LNCAP (cell line): ENCODE measurements at regions not wholly inside any gene's neighbourhood (a gene's known extent, or its start where the extent isn't known, plus 50 kb on each side); places are given as distances from the start of the nearest gene placed in this dataset.

ENCODE experiments used
- CTCF ChIP-seq: fragments of 450-650 bp; IDR thresholded peaks from 2 replicates; pipeline ENCODE4 v1.5.1; 2017; ENCODE audit warnings: mild to moderate bottlenecking

DNA sequence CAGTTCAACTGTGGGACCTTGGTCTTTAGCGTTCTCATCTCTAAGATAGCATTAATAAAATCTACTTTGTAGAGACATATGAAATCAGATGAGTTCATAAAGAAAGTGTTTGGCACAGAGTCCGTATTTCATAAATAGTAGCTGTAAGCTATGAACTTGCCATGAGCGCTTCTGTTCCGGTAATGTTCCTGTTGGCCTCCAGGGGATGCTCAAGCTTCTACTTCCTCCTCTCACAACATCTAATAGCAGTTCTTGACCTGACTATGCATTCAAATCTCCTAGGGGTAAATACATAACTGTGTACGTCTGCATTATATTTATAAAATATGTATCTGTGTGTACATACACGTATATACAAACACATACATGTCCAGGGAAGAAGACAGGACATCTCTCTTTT is 288.2 kb upstream of the TMPO start:
- TF ChIP-seq CTCF = peak; percentile 60

DNA sequence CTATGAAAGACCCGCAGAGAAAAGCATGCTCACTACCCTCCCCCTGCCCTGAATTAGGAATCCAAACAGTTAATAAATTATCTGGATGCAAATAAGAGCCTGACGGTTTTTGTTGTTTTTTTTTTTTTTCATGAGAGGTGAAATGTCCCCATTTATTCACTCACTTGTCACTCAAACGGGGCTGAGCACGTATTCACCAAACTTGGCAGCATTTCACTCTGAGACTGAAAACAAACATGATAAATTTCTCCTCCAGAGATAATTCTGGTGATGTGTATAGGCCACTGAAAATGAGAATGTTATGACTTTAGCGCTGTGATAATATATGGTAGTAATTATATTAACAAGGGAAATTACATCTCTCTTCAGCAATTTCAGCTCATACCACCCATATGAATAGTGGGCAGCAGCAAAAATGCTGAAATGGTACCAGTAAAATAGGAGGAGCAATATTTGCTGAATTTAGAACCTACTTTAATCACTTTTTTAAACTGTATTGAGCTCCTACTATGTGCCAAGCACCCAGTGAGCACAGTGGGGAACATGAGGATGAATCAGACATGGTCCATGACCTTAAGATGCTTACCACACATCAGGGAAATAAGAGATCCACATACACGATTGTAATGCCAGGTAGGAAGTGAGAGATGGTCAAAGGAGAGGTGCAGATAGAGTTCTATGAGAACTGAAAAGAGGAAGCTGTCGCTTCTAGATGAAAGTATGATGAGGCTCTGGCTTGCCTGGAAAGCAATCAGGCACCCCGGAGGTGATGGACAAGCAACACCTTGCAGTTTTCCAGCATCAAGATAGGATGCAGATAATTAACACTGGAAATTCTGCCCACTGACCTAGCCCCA is 286.5 kb upstream of the TMPO start:
- TF ChIP-seq CTCF = no peak

DNA sequence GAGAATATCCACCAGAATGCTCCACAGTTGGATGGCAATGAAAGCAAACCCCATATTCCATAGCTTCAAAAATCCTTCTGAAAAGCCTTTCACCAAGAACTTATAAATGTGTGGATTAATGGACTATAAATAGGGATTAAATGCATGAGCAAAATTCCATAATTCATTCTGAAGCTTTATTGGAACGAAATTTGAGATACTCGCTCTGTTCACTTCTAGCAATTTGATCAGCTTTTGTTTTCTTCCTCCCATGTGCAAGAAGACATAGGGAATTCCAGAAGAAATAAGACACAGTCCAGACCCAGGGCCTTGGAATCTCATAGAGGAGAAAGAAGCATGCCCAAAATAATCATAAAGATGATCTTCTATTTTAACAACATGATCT is 285.9 kb upstream of the TMPO start:
- no peak for TF ChIP-seq CTCF

DNA sequence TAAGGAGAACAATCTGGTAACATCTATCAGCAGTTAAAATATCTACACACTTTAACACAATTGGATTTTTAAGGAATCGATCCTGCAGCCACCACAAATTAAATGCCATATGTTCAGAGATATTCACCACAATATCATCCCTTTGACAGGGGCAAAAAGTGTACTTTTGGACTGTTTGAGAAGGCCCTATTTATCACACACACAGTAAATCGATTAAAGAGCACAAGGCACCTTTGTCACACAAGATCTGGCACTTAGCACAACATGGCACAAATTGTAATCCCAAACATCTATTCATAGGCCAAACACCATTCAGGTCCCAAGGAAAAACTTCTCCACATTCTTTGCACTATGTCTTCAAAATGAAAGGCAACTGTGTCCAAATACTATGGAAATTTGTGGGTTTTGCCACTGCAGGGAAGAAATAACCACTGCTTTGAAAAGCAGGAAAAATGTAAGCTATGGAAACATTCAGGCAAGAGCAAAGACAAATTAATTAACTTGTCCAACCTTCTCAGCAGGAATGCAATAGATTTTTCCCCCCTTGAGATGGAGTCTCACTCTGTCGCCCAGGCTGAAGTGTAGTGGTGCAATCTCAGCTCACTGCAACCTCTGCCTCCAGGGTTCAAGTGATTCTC is 282.5 kb upstream of the TMPO start:
- TF ChIP-seq CTCF = no peak

- TF ChIP-seq CTCF = no peak
Observed at GRCh38 chr12:98235301-98235700, 280.1 kb upstream of the TMPO start.

GRCh38 chr12:98238515-98239130 is 276.8 kb upstream of the TMPO start:
- TF ChIP-seq CTCF = no peak

DNA sequence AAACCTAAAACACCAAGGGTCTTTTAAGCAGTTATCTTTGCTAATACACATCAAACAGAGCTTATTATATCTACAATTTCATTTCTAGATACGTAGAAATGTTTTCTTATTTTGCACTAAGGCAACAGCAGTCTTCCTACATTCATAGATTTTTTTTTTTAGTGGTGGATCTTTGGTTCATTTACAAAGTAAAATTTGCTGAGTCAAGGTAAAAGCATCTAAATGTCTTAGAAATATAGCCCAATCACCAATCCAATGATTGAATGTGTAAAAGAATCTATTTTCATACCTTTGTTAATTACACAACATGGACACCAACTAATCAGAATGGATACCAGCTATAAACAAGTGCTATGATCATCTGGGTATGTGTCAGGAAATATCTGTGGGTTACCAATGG is 272.2 kb upstream of the TMPO start:
- TF ChIP-seq CTCF = no peak
